B cell (primary cell): ENCODE measurements at regions not wholly inside any gene's neighbourhood (a gene's known extent, or its start where the extent isn't known, plus 50 kb on each side); places are given as distances from the start of the nearest gene placed in this dataset.

Experiments used
- ATAC-seq: fragments of 200-7000 bp; cut with Tn5 transposase; one replicate; pipeline ENCODE4 v1.10.0; 2021; ENCODE audit warnings: low read depth, mild to moderate bottlenecking, moderate number of reproducible peaks, moderate library complexity
- CTCF ChIA-PET: fragments of 350-600 bp; sonication (Branson Sonifier 250); formaldehyde crosslinking; loops from one replicate; lab custom pipeline; 2021; ENCODE audit warnings: antibody characterized with exemption, inconsistent platforms; lab: Charles Lee
- POLR2A ChIA-PET: fragments of 350-600 bp; sonication (Branson Sonifier 250); formaldehyde crosslinking; loops from one replicate; lab custom pipeline; 2021; ENCODE audit warnings: antibody characterized with exemption; lab: Charles Lee
- DNase-seq: peaks from one replicate; pipeline ENCODE4 v3.0.0; 2013
- H2AFZ ChIP-seq: 2 replicates; pipeline ENCODE4 v1.6.1; 2012; ENCODE audit warnings: mild to moderate bottlenecking, low read depth, low read length; ENCODE audit not compliant: insufficient read depth, poor library complexity, severe bottlenecking
- H3K27ac ChIP-seq, 2 donors: 1 replicate in 1 of 2; 2 replicates in 1 of 2; pipeline ENCODE4 v1.5.1; 2012 to 2013; ENCODE audit warnings: low read length in 2 of 2, mild to moderate bottlenecking in 2 of 2, moderate library complexity in 1 of 2
- H3K27me3 ChIP-seq, 4 experiments: fragments of 200-600 bp in 1 of 4; sonication (generic) in 1 of 4; replicated peaks in 1 of 4; 1 replicate in 2 of 4; 2 replicates in 2 of 4; pipeline versions ENCODE4 v1.6.1 to v1.7.0; 2013 to 2016; ENCODE audit warnings: low read length in 3 of 4, mild to moderate bottlenecking in 2 of 4, mixed read lengths in 1 of 4, moderate library complexity in 1 of 4; ENCODE audit not compliant: insufficient read depth in 4 of 4, control insufficient read depth in 3 of 4; ENCODE audit errors: control extremely low read depth in 1 of 4
- H3K36me3 ChIP-seq, 2 experiments: replicated peaks in 1 of 2; 1 replicate in 1 of 2; 2 replicates in 1 of 2; pipeline versions ENCODE4 v1.6.1 to v1.7.1; 2013; ENCODE audit warnings: low read length in 1 of 2; ENCODE audit not compliant: insufficient read depth in 2 of 2, control insufficient read depth in 1 of 2; ENCODE audit errors: control extremely low read depth in 1 of 2, extremely low read depth in 1 of 2
- H3K4me1 ChIP-seq, 2 donors: fragments of 200-600 bp in 1 of 2; sonication (generic) in 1 of 2; 1 replicate in 1 of 2; 2 replicates in 1 of 2; pipeline versions ENCODE4 v1.5.1 to v1.6.1; 2013 to 2017; ENCODE audit warnings: low read length in 2 of 2; ENCODE audit not compliant: control insufficient read depth in 2 of 2, insufficient read depth in 2 of 2
- H3K4me2 ChIP-seq: replicated peaks from 2 replicates; pipeline ENCODE3; 2012; ENCODE audit warnings: mild to moderate bottlenecking, low read depth, low read length; ENCODE audit not compliant: poor library complexity, severe bottlenecking
- H3K4me3 ChIP-seq, 5 experiments: fragments of 200-600 bp in 1 of 5; sonication (generic) in 1 of 5; 1 replicate in 3 of 5; 2 replicates in 2 of 5; pipeline versions ENCODE4 v1.5.1 to v1.7.0; 2011 to 2016; ENCODE audit warnings: low read length in 4 of 5, mild to moderate bottlenecking in 4 of 5, low read depth in 2 of 5, control low read depth in 1 of 5, moderate library complexity in 1 of 5; ENCODE audit not compliant: insufficient read depth in 1 of 5; ENCODE audit errors: control extremely low read depth in 1 of 5, extremely low read depth in 1 of 5
- H3K79me2 ChIP-seq: fragments of 200-600 bp; sonication (generic); one replicate; pipeline ENCODE4 v1.6.0; 2016; ENCODE audit warnings: low read length; ENCODE audit not compliant: control insufficient read depth, insufficient read depth
- H3K9ac ChIP-seq: fragments of 200-600 bp; sonication (generic); 2 replicates; pipeline ENCODE4 v1.6.1; 2017; ENCODE audit warnings: mild to moderate bottlenecking, low read length, moderate library complexity
- H3K9me3 ChIP-seq, 3 donors: one replicate each; pipeline versions ENCODE4 v1.6.1 to v1.7.1; 2013; ENCODE audit warnings: low read length in 2 of 3; ENCODE audit not compliant: control insufficient read depth in 2 of 3, insufficient read depth in 1 of 3; ENCODE audit errors: control extremely low read depth in 1 of 3
- H4K20me1 ChIP-seq: 2 replicates; pipeline ENCODE4 v1.6.0; 2012; ENCODE audit warnings: mild to moderate bottlenecking, low read length; ENCODE audit not compliant: insufficient read depth, control insufficient read depth, poor library complexity, severe bottlenecking
- H3K27ac Mint-ChIP-seq: one replicate; pipeline ENCODE4 v1.8.0; 2021; ENCODE audit warnings: mixed read lengths
- H3K27me3 Mint-ChIP-seq: one replicate; pipeline ENCODE4 v1.8.0; 2021; ENCODE audit warnings: mixed read lengths
- H3K4me1 Mint-ChIP-seq: one replicate; pipeline ENCODE4 v1.8.0; 2021; ENCODE audit warnings: mixed read lengths
- H3K4me3 Mint-ChIP-seq: one replicate; pipeline ENCODE4 v1.8.0; 2021; ENCODE audit warnings: mixed read lengths
- H3K9me3 Mint-ChIP-seq: one replicate; pipeline ENCODE4 v1.8.0; 2022; ENCODE audit warnings: mixed read lengths; ENCODE audit not compliant: insufficient read depth
- CTCF ChIP-seq: fragments of 200-600 bp; IDR thresholded peaks from one replicate; pipeline ENCODE4 v1.8.0; 2022; ENCODE audit warnings: antibody characterized with exemption, mild to moderate bottlenecking
- EZH2 ChIP-seq: IDR thresholded peaks from 2 replicates; pipeline ENCODE4 v1.6.1; 2012; ENCODE audit warnings: borderline replicate concordance, low read depth, mild to moderate bottlenecking, moderate library complexity, low read length; ENCODE audit not compliant: insufficient read depth, poor library complexity, severe bottlenecking
- WGBS: methylation state at CpG from one replicate; pipeline ENCODE4 v1.1.5; 2013; ENCODE audit warnings: missing lambda C conversion rate; ENCODE audit not compliant: insufficient coverage; 5-methylcytosine and 5-hydroxymethylcytosine counted together
- intact Hi-C: fragments of 100-400 bp; cut with micrococcal nuclease; formaldehyde crosslinking; loops from one replicate; pipeline ENCODE4 v1.10.0; 2022

GRCh38 chr11:70841264-70841663 is 411.1 kb downstream of the SHANK2 start:
- no peak overlapping the region for H3K4me3 Mint-ChIP-seq
- H3K4me1 ChIP-seq: no peaks in the 10 kb centered on the region
- no peaks in the 10 kb centered on the region for H4K20me1 ChIP-seq
- H3K79me2 ChIP-seq: no peaks in the 10 kb centered on the region
- H3K4me1 Mint-ChIP-seq: no peaks in the 10 kb centered on the region
- no peak for DNase-seq
- POLR2A ChIA-PET: no interaction called here
- intact Hi-C loops: no loop called here
- H3K9me3 ChIP-seq: peaks cover 0 to 20% (median 0%) of the 10 kb centered on the region in 3 donors
- CTCF ChIA-PET: no interaction called here
- no peak overlapping the region for H3K4me2 ChIP-seq
- TF ChIP-seq EZH2 (no peak), CTCF (no peak)
- H3K27ac ChIP-seq: no peak overlapping the region
- peaks cover 0 to 10% (median 0%) of the 10 kb centered on the region in 4 experiments for H3K27me3 ChIP-seq
- peaks cover 4% of the 10 kb centered on the region for H3K9me3 Mint-ChIP-seq
- WGBS: 93% methylated on average over 8 of the region's 8 CpGs
- ATAC-seq: no peak
- peaks cover 17% of the 10 kb centered on the region for H3K27me3 Mint-ChIP-seq
- H2AFZ ChIP-seq: no peak overlapping the region
- H3K9ac ChIP-seq: no peak overlapping the region
- no peaks in the 10 kb centered on the region for H3K36me3 ChIP-seq
- no peak overlapping the region for H3K27ac Mint-ChIP-seq
- no peak overlapping the region for H3K4me3 ChIP-seq

- 83% methylated on average over 6 of the region's 6 CpGs for WGBS
- TF ChIP-seq CTCF (no peak), EZH2 (no peak)
- H4K20me1 ChIP-seq: no peaks in the 10 kb centered on the region
- peaks cover 0 to 10% (median 0%) of the 10 kb centered on the region in 4 experiments for H3K27me3 ChIP-seq
- peaks cover 0 to 28% (median 0%) of the 10 kb centered on the region in 3 donors for H3K9me3 ChIP-seq
- H3K79me2 ChIP-seq: no peaks in the 10 kb centered on the region
- Mint-ChIP-seq H3K27me3 (peaks cover 19% of the 10 kb centered on the region), H3K9me3 (peaks cover 4% of the 10 kb centered on the region), H3K4me1 (no peaks in the 10 kb centered on the region), H3K4me3 (no peak overlapping the region), H3K27ac (no peak overlapping the region)
- H3K4me2 ChIP-seq: no peak overlapping the region
- CTCF ChIA-PET: no interaction called here
- H3K4me1 ChIP-seq: no peaks in the 10 kb centered on the region
- no peaks in the 10 kb centered on the region for H3K36me3 ChIP-seq
- no peak overlapping the region for H3K9ac ChIP-seq
- DNase-seq (no peak), ATAC-seq (no peak)
- intact Hi-C loops: no loop called here
- no peak overlapping the region for H3K4me3 ChIP-seq
- no peak overlapping the region for H3K27ac ChIP-seq
- POLR2A ChIA-PET: no interaction called here
- no peak overlapping the region for H2AFZ ChIP-seq
Measured at GRCh38 chr11:70842256-70842655, 410.1 kb downstream of the SHANK2 start.
